ENCODE measurements at regions not wholly inside any gene's neighbourhood (a gene's known extent, or its start where the extent isn't known, plus 50 kb on each side); places are given as distances from the start of the nearest gene placed in this dataset.

- TF ChIP-seq EZH2phosphoT487 (IDR thresholded peaks at IDR 0.05; ENCODE audit: borderline replicate concordance) (no peak), CTCF (IDR thresholded peaks at IDR 0.05 in 2 of 3, conservative IDR thresholded peaks at IDR 0.05 in 1 of 3; ENCODE audit: borderline replicate concordance in 1 of 3, insufficient read depth in 1 of 3, low read depth in 2 of 3, low read length in 2 of 3) (no peak), YY1 (IDR thresholded peaks at IDR 0.05; ENCODE audit: extremely low read depth, insufficient replicate concordance, low read depth, low read length) (no peak), RAD21 (IDR thresholded peaks at IDR 0.05; ENCODE audit: low read depth) (no peak), TCF7L2 (IDR thresholded peaks at IDR 0.05; ENCODE audit: borderline replicate concordance, extremely low read depth, insufficient read depth, insufficient read length) (no peak), EZH2 (IDR thresholded peaks at IDR 0.05) (no peak), POLR2A (IDR thresholded peaks at IDR 0.05; ENCODE audit: borderline replicate concordance, extremely low read depth, insufficient read depth, insufficient read length) (no peak), ZFX (IDR thresholded peaks at IDR 0.05) (no peak)
Observed at GRCh38 chr15:45943240-45943639, 308.4 kb downstream of the SQOR start.

Measured in HCT116 (cell line).